ENCODE measurements at regions not wholly inside any gene's neighbourhood (a gene's known extent, or its start where the extent isn't known, plus 50 kb on each side); places are given as distances from the start of the nearest gene placed in this dataset.

DNA sequence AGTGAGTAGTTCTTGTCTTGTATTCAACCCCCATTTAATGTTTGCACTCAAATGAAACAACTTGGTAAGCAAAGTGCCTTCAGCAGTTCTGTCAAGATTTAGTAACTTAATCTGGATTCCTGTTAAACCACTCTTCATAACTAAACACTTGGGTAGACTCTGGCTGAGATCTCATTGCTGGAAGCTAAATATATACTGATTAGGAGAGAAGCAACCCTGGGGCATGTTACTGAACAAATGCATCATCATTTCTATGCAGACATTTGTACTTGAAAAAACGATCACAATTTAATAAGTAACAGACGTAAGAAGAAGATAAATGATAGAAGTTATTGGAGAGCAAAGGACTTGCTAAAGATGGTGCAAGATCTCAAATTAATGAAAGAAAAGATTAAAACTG is 308.4 kb upstream of the POM121L12 start:
- DNase-seq (ENCODE audit: low read depth), result no peak
- H3K4me3 ChIP-seq (ENCODE audit: low read depth, low read length), result no peak overlapping the region
- TF ChIP-seq, protein P1, sequence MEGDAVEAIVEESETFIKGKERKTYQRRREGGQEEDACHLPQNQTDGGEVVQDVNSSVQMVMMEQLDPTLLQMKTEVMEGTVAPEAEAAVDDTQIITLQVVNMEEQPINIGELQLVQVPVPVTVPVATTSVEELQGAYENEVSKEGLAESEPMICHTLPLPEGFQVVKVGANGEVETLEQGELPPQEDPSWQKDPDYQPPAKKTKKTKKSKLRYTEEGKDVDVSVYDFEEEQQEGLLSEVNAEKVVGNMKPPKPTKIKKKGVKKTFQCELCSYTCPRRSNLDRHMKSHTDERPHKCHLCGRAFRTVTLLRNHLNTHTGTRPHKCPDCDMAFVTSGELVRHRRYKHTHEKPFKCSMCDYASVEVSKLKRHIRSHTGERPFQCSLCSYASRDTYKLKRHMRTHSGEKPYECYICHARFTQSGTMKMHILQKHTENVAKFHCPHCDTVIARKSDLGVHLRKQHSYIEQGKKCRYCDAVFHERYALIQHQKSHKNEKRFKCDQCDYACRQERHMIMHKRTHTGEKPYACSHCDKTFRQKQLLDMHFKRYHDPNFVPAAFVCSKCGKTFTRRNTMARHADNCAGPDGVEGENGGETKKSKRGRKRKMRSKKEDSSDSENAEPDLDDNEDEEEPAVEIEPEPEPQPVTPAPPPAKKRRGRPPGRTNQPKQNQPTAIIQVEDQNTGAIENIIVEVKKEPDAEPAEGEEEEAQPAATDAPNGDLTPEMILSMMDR (IDR thresholded peaks at IDR 0.05; ENCODE audit: insufficient read depth, low read depth, low read length), result no peak

- DNase-seq (ENCODE audit: low read depth), result no peak
- H3K4me3 ChIP-seq (ENCODE audit: low read depth, low read length), result no peak overlapping the region
- TF ChIP-seq, protein P1 (IDR thresholded peaks at IDR 0.05; ENCODE audit: insufficient read depth, low read depth, low read length), result no peak
These were observed 308.9 kb upstream of the POM121L12 start for GRCh38 chr7:52726493-52726892.

GRCh38 chr7:52723606-52724005 is 311.8 kb upstream of the POM121L12 start:
- DNase-seq (ENCODE audit: low read depth), result no peak
- TF ChIP-seq, protein P1 (IDR thresholded peaks at IDR 0.05; ENCODE audit: insufficient read depth, low read depth, low read length), result no peak
- no peak overlapping the region for H3K4me3 ChIP-seq (ENCODE audit: low read depth, low read length)

GRCh38 chr7:52720856-52721255 is 314.6 kb upstream of the POM121L12 start:
- TF ChIP-seq, protein P1 (IDR thresholded peaks at IDR 0.05; ENCODE audit: insufficient read depth, low read depth, low read length), result no peak
- H3K4me3 ChIP-seq (ENCODE audit: low read depth, low read length), result no peak overlapping the region
- DNase-seq (ENCODE audit: low read depth), result no peak

DNA sequence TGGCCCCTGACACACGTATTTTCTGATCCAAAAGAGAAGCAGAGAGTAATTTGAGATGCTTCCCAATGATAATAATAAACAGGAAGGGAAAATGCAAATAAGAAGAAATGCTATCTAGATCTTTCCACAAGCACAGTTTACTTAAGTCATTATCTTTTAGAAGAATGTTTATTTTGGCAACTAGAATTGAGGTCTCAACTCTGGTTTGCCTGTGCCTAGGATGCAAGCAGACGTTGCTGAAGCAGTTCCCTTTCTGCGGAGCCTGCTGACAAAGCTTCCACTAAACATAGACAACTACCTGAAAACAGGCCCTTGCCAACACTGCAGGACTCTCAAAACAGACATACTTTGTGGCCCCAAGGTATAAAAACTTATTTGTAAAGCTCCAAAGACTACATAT is 315.8 kb upstream of the POM121L12 start:
- H3K4me3 ChIP-seq (ENCODE audit: low read depth, low read length), result no peak overlapping the region
- TF ChIP-seq, protein P1 (IDR thresholded peaks at IDR 0.05; ENCODE audit: insufficient read depth, low read depth, low read length), result no peak
- DNase-seq (ENCODE audit: low read depth), result no peak

GRCh38 chr7:52715701-52716100 is 319.7 kb upstream of the POM121L12 start:
- no peak for DNase-seq (ENCODE audit: low read depth)
- no peak overlapping the region for H3K4me3 ChIP-seq (ENCODE audit: low read depth, low read length)
- TF ChIP-seq, protein P1 (IDR thresholded peaks at IDR 0.05; ENCODE audit: insufficient read depth, low read depth, low read length), result no peak

GRCh38 chr7:52712938-52713337 is 322.5 kb upstream of the POM121L12 start:
- no peak for DNase-seq (ENCODE audit: low read depth)
- H3K4me3 ChIP-seq (ENCODE audit: low read depth, low read length), result no peak overlapping the region
- TF ChIP-seq, protein P1 (IDR thresholded peaks at IDR 0.05; ENCODE audit: insufficient read depth, low read depth, low read length), result no peak

Data from fibroblast of villous mesenchyme (primary cell).